IMR-90 (cell line): ENCODE measurements at regions not wholly inside any gene's neighbourhood (a gene's known extent, or its start where the extent isn't known, plus 50 kb on each side); places are given as distances from the start of the nearest gene placed in this dataset.

Source experiments
- ATAC-seq: fragments of 200-7000 bp; cut with Tn5 transposase; 2 replicates; pipeline ENCODE4 v1.9.1; 2020; ENCODE audit warnings: low read depth, mild to moderate bottlenecking, moderate library complexity
- BruUV-seq: library from RNA; stranded (reverse); fragments of 400-500 nt; replicated peaks from 2 replicates; lab custom pipeline; 2021; lab: Mats Ljungman, UMichigan
- CTCF ChIA-PET: fragments of 300-600 bp; formaldehyde crosslinking; extraction: SDS; loops from one replicate; lab custom pipeline; 2021; ENCODE audit warnings: antibody characterized with exemption; lab: Yijun Ruan, JAX
- POLR2A ChIA-PET: fragments of 300-600 bp; sonication (Branson Sonifier 250); formaldehyde crosslinking; loops from one replicate; lab custom pipeline; 2022; ENCODE audit warnings: antibody characterized with exemption; ENCODE audit not compliant: unreplicated experiment; lab: Charles Lee
- DNase-seq: peaks from one replicate; pipeline ENCODE4 v3.0.0; 2013
- H2AFZ ChIP-seq: replicated peaks from 2 replicates; pipeline ENCODE3; 2013; ENCODE audit warnings: low read length, mild to moderate bottlenecking; ENCODE audit not compliant: poor library complexity
- H2AK5ac ChIP-seq: 2 replicates; pipeline ENCODE4 v1.6.1; 2013; ENCODE audit warnings: low read depth, low read length, inconsistent platforms
- H2AK9ac ChIP-seq: replicated peaks from 2 replicates; pipeline ENCODE3; 2013; ENCODE audit warnings: mild to moderate bottlenecking, low read depth, low read length, moderate library complexity; ENCODE audit not compliant: poor library complexity
- H2BK120ac ChIP-seq: 2 replicates; pipeline ENCODE4 v1.6.1; 2013; ENCODE audit warnings: low read depth, low read length, inconsistent platforms
- H2BK15ac ChIP-seq: 3 replicates; pipeline ENCODE4 v1.6.1; 2013; ENCODE audit warnings: low read depth, low read length, inconsistent platforms
- H2BK20ac ChIP-seq: 2 replicates; pipeline ENCODE4 v1.6.1; 2013; ENCODE audit warnings: low read depth, mild to moderate bottlenecking, inconsistent platforms, low read length, moderate library complexity
- H2BK5ac ChIP-seq: 2 replicates; pipeline ENCODE4 v1.6.1; 2013; ENCODE audit warnings: mild to moderate bottlenecking, low read depth, low read length, inconsistent platforms; ENCODE audit not compliant: poor library complexity, severe bottlenecking
- H3K14ac ChIP-seq: replicated peaks from 2 replicates; pipeline ENCODE4 v1.6.1; 2013; ENCODE audit warnings: low read depth, low read length, inconsistent platforms
- H3K18ac ChIP-seq: 2 replicates; pipeline ENCODE4 v1.6.1; 2013; ENCODE audit warnings: low read depth, low read length, control low read depth
- H3K23ac ChIP-seq: 2 replicates; pipeline ENCODE4 v1.6.1; 2013; ENCODE audit warnings: low read depth, low read length, inconsistent platforms
- H3K27ac ChIP-seq: 2 replicates; pipeline ENCODE4 v1.5.1; 2013; ENCODE audit warnings: mild to moderate bottlenecking, control low read depth, low read length; ENCODE audit not compliant: insufficient read depth
- H3K27me3 ChIP-seq: 2 replicates; pipeline ENCODE4 v1.6.1; 2013; ENCODE audit warnings: low read length; ENCODE audit not compliant: control insufficient read depth, insufficient read depth
- H3K36me3 ChIP-seq: 2 replicates; pipeline ENCODE4 v1.6.1; 2013; ENCODE audit warnings: low read length, mixed read lengths; ENCODE audit not compliant: control insufficient read depth, insufficient read depth
- H3K4ac ChIP-seq: 2 replicates; pipeline ENCODE4 v1.6.1; 2013; ENCODE audit warnings: low read depth, low read length, inconsistent platforms
- H3K4me1 ChIP-seq: 2 replicates; pipeline ENCODE4 v1.6.1; 2013; ENCODE audit warnings: low read length, mixed read lengths; ENCODE audit not compliant: control insufficient read depth, insufficient read depth
- H3K4me2 ChIP-seq: 2 replicates; pipeline ENCODE4 v1.6.1; 2013; ENCODE audit warnings: low read depth, mild to moderate bottlenecking, control low read depth, low read length, moderate library complexity
- H3K4me3 ChIP-seq: 2 replicates; pipeline ENCODE4 v1.5.1; 2013; ENCODE audit warnings: low read depth, mild to moderate bottlenecking, control low read depth, low read length, moderate library complexity; ENCODE audit not compliant: insufficient read depth
- H3K56ac ChIP-seq: 2 replicates; pipeline ENCODE4 v1.6.1; 2013; ENCODE audit warnings: low read length, inconsistent platforms; ENCODE audit not compliant: insufficient read depth; ENCODE audit errors: extremely low read depth
- H3K79me1 ChIP-seq, 2 experiments: 2 replicates each; pipeline ENCODE4 v1.6.1; 2013; ENCODE audit warnings: low read length in 2 of 2, inconsistent platforms in 1 of 2, low read depth in 1 of 2
- H3K9ac ChIP-seq: 2 replicates; pipeline ENCODE4 v1.6.1; 2013; ENCODE audit warnings: low read depth, low read length, control low read depth
- H3K9me1 ChIP-seq: 2 replicates; pipeline ENCODE4 v1.6.1; 2013; ENCODE audit warnings: low read length, inconsistent platforms; ENCODE audit not compliant: insufficient read depth
- H3K9me3 ChIP-seq: 2 replicates; pipeline ENCODE4 v1.6.1; 2013; ENCODE audit warnings: low read length; ENCODE audit not compliant: control insufficient read depth, insufficient read depth
- H4K20me1 ChIP-seq: 2 replicates; pipeline ENCODE4 v1.6.1; 2013; ENCODE audit warnings: low read length, inconsistent platforms; ENCODE audit not compliant: insufficient read depth
- H4K5ac ChIP-seq: 2 replicates; pipeline ENCODE4 v1.6.1; 2013; ENCODE audit warnings: mild to moderate bottlenecking, low read depth, low read length, control low read depth
- H4K8ac ChIP-seq, 2 experiments: 2 replicates each; pipeline ENCODE4 v1.6.1; 2013; ENCODE audit warnings: low read depth in 2 of 2, low read length in 2 of 2, control low read depth in 1 of 2, inconsistent platforms in 1 of 2
- H4K91ac ChIP-seq: 2 replicates; pipeline ENCODE4 v1.6.1; 2013; ENCODE audit warnings: low read depth, low read length, inconsistent platforms; ENCODE audit not compliant: insufficient read depth
- BHLHE40 ChIP-seq: fragments of 150-350 bp; IDR thresholded peaks from 2 replicates; pipeline ENCODE4 v1.6.1; 2016; ENCODE audit warnings: mild to moderate bottlenecking, low read depth, low read length
- NFE2L2 ChIP-seq: fragments of 150-350 bp; IDR thresholded peaks from 2 replicates; pipeline ENCODE4 v1.6.1; 2016; ENCODE audit warnings: low read depth, mild to moderate bottlenecking, low read length
- WGBS, 2 experiments: methylation state at CpG; one replicate each; pipeline versions ENCODE4 v1.1.5 to v1.1.7; 2013; ENCODE audit warnings: missing lambda C conversion rate in 2 of 2; ENCODE audit not compliant: insufficient read length in 1 of 2; ENCODE audit errors: extremely low coverage in 2 of 2; 5-methylcytosine and 5-hydroxymethylcytosine counted together
- dilution Hi-C: fragments of 300-500 bp; cut with HindIII; formaldehyde crosslinking; loops from one replicate; pipeline ENCODE4 v1.14.3; 2018; ENCODE audit warnings: low sequenced_read_pairs; ENCODE audit not compliant: unreplicated experiment
- in situ Hi-C: fragments of 300-500 bp; cut with MboI; formaldehyde crosslinking; loops from 3 replicates; pipeline ENCODE4 v1.14.3; 2019; ENCODE audit warnings: low sequenced_read_pairs, inconsistent platforms, mixed read lengths
- intact Hi-C: fragments of 100-400 bp; cut with micrococcal nuclease; formaldehyde crosslinking; loops from 2 replicates; pipeline ENCODE4 v1.10.0; 2022

DNA sequence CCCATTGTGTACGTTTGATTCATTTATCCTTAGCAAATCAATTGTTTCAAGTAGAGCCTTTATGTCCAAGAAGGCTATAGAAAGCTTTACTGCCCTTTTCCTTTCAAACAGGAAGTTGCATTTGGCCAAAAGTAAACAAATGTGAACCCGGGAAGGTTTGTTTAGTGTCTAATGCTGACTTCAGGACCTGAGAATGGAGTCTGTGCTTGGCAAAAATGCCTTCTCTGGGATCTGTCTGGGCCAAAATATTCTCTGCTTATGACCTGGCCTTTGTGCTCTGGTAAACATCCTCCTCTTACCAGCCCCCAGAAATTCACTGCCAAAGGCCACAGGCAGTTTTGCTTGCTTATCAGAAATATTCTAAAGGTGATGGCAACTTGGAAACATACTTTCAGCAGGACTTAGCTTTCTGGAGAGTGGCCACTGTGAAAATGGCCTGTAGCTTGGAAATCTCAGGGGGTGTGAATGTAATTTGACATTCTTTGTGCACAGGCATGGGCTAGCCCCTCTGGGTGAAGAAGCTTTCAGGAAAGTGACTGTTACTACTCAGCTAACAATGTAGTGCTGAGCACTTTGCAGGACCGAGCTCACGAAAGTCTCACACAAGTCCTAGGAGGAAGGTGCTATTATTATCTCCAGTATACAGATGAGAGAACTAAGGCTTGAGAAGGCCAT is 199.5 kb downstream of the PTEN start:
- Histone ChIP-seq H3K18ac (peak overlapping the region; percentile 94), H4K20me1 (0 out of 2 replicates have a peak, but pooled peaks cover 3% of the 10 kb centered on the region), H4K91ac (peak overlapping the region; percentile 86), H3K36me3 (no peaks in the 10 kb centered on the region), H3K4me3 (no peak overlapping the region), H2AK5ac (peak overlapping the region; percentile 96), H2BK5ac (peak overlapping the region; percentile 91), H3K14ac (peak overlapping the region; percentile 97), H3K27ac (peak overlapping the region; percentile 88), H3K56ac (peak overlapping the region; percentile 86), H3K23ac (peak overlapping the region; percentile 98), H3K9me1 (peaks cover 25% of the 10 kb centered on the region), H2BK120ac (peak overlapping the region; percentile 99), H4K8ac (peak overlapping the region; percentile 89 to 91), H3K9ac (peak overlapping the region; percentile 53; the same call in 1 of the 2 replicates), H3K9me3 (no peaks in the 10 kb centered on the region), H3K4ac (peak overlapping the region; percentile 99), H2AK9ac (no peak overlapping the region), H3K4me2 (peak overlapping the region; percentile 74), H3K4me1 (peaks cover 27% of the 10 kb centered on the region), H3K79me1 (peaks cover 0 to 3% of the 10 kb centered on the region in 2 experiments; a peak in 1 of 4 replicates), H2AFZ (peak overlapping the region; percentile 24), H2BK15ac (peak overlapping the region; percentile 87), H2BK20ac (peak overlapping the region; percentile 100), H4K5ac (peak overlapping the region; percentile 78), H3K27me3 (no peaks in the 10 kb centered on the region)
- in situ Hi-C loops (no loop called here), intact Hi-C loops (no loop called here), dilution Hi-C loops (no loop called here)
- POLR2A ChIA-PET, result interaction anchor here (0.6 to 1.2 kb wide), 2 partner anchors 87 to 326 kb away, joined by 3 read pairs; no protein-coding TSS in a partner anchor
- CTCF ChIA-PET, result interaction anchor here (0.7 kb wide), 1 partner anchor 240 kb away, joined by 3 read pairs; no protein-coding TSS in a partner anchor
- DNase-seq, result peak; percentile 81
- BruUV-seq, result no TSS peak
- TF ChIP-seq NFE2L2 (no peak), BHLHE40 (peak; percentile 24; the same call in 1 of the 2 replicates)
- ATAC-seq, result peak; percentile 95
- WGBS, 2 experiments, result no CpG with 5 or more reads among the region's 4 CpGs
